ELF-1 (cell line): ENCODE measurements at regions not wholly inside any gene's neighbourhood (a gene's known extent, or its start where the extent isn't known, plus 50 kb on each side); places are given as distances from the start of the nearest gene placed in this dataset.
"Not testable (repeated sequence)": the region's sequence is repeated elsewhere in the genome, so short reads cannot be mapped to it uniquely, and the experiment has no call there.

ENCODE experiments used
- DNase-seq: peaks from one replicate; pipeline ENCODE4 v3.0.0-alpha.2; 2016; ENCODE audit warnings: low read depth, low spot score

DNA sequence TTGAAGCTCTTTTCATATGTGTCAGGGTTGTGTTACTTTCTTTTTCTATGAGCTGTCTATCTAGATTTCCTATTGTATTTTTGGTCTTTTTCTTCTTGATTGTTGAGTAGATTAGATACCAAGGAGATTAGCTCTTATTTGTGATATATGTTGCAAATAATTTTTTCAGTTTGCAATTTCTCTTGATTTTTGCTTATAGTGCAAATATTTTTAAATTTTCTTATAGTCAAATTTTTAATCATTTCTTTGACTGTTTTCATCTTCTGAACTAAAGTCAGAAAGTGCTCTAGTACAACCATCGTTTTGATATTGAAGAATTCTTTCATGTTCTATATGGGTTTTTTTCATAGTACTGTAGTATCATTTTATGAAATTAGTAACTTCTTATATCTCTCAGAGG is 193.7 kb downstream of the OSTF1 start:
- DNase-seq = no peak

DNA sequence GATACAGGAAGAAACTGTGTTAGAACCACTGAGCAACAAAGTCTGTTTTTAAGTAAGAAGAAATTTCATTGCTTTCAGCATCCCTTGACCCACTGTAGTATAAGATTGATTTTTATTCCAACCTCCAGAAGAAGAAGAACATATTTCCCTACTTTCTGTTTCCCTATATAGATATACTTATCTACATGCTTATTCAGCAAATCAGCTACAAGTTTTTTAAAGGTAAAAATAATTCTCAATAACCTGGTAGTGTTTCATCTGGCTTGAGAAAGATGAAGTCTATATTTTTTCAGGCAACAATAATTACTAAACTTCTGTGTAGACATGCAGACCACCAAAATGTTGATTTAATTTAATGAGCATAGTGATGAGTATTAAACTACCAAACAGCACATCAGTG is 201.0 kb downstream of the OSTF1 start:
- DNase-seq = no peak

DNA sequence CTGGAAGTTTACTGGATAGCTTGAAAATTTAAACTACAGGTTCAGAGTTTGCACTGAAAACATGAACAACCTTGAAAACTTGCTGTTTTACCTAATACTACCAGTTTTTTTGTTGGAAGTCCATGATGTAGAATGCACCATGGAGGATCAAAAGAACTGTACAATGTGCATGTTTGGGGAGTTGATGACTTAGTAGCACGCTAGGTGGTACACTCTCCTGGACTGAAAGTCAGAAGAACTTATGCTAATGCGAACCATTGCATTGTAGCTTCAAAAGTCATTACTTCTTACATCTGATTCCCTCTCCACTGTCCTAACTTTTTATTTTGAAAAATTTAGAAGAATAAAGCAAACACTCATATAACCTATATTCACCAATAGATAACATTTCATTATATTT is 211.0 kb downstream of the OSTF1 start:
- no peak for DNase-seq

DNA sequence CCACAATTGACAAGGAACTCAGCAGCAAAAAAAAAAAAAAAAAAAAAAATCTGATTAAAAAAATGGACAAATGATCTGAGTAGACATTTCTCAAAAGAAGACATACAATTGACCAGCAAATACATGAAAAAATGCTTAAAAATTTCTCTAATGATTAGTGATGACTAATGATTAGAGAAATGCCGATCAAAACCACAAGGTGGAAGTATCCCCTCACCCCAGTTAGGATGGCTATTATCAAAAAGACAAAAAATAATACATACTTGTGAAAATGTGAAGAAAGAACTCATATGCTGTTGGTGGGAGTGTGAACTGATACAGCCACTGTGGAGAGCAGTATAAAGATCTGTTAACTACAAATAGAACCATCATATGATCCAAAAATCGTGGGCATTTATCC is 245.3 kb downstream of the OSTF1 start:
- no peak for DNase-seq

DNA sequence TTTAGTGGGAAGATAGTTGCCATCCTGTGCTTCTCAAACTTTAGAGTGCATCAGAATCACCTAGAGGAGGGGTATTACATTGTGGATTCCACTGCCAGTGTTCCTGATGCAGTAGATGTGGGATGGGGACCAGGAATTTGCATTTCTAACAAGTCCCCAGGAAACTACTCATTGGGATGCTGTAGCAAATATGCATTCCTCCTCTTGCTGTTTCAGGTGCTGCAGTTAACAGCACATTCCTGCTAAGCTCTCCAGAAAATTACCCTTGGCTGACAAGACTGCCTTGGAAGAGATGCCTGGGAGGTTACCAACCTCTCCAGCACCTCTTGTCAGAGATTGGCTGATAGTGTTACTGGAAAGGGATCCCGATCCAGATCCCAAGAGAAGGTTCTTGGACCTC is 270.5 kb downstream of the OSTF1 start:
- DNase-seq = peak; percentile 18

DNA sequence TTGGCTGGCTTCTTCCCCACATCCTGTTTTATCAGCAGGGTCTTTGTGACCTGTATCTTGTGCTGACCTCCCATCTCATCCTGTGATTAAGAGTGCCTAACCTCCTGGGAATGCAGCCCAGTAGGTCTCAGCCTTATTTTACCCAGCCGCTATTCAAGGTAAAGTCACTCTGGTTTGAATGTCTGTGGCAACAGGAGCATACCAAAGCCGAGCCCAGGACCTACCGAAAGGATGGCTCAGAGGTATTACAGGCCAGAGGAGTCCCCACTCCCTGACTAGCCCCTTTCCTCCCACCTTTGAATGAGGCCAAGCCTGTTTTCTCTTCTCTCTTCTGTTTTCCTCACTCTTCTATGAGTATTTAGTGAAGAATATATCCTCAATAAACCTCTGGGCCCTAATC is 271.3 kb downstream of the OSTF1 start:
- DNase-seq = peak; percentile 9

DNA sequence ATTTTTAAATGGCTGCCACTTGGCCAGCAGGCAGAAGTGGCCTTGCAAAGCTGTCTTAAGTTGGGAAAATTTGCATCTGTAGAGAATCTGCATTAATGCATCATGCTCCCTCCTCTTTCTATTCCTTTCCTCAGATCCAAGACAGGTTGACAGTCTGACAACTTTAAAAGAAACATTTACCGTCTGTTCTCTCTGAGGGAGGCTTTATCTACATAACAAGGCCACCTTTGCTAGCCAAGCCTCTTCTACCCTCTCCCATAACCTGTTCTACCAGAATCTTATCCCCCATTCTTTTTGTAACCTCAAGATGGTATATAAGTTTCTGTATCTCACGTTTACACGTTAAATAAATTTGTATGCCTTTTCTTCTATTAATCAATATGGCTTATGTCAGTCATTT is 271.9 kb downstream of the OSTF1 start:
- DNase-seq = peak; percentile 12

DNA sequence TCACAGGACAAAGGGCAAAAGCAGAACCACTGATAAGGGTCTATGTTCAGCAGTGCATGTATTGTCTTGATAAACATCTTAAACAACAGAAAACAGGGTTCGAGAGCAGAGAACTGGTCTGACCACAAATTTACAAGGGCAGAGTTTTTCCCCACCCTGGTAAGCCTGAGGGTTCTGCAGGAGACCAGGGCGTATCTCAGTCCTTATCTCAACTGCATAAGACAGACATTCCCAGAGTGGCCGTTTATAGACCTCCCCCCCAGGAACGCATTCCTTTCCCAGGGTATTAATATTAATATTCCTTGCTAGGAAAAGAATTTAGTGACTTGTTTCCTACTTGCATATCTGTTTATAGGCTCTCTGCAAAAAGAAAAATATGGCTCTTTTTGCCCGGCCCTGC is 274.1 kb downstream of the OSTF1 start:
- not testable (repeated sequence) for DNase-seq

DNA sequence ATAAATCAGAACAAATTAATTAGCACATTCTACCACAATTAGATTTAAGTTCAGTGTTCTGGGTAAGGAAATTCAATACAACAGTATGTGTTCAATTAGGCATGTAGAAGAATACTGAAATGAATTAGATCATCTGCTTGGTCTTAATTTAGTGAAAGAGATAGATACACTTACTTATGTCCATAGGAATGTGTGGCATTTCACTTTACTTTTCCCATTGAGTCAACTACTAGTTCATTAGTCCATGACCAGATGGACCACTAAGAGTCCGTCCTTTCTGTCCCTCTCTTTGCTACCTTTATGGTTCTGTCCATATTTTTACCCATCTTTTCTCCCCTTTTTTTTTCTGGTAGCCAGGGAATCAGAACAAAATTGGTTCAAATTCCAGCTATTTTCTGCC is 276.9 kb downstream of the OSTF1 start:
- DNase-seq = no peak

DNA sequence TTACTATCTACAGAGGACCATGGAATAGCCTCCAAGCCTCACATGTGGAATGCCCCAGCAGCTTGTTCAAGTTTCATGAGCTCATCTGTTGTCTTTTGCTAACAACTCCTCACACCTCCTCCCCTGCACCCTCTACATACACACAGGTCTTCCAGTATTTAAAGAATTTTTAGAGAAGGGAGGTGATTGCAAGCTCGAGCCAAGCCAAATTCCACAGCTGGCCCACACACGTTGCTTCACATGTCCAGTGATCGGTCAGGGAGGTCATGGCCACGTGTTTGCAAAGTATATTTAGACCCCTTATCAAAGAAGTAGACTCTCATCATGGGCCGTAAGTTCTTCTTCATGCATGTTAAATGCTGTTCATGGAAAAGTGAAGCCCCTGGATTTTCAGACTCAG is 281.7 kb downstream of the OSTF1 start:
- no peak for DNase-seq

DNA sequence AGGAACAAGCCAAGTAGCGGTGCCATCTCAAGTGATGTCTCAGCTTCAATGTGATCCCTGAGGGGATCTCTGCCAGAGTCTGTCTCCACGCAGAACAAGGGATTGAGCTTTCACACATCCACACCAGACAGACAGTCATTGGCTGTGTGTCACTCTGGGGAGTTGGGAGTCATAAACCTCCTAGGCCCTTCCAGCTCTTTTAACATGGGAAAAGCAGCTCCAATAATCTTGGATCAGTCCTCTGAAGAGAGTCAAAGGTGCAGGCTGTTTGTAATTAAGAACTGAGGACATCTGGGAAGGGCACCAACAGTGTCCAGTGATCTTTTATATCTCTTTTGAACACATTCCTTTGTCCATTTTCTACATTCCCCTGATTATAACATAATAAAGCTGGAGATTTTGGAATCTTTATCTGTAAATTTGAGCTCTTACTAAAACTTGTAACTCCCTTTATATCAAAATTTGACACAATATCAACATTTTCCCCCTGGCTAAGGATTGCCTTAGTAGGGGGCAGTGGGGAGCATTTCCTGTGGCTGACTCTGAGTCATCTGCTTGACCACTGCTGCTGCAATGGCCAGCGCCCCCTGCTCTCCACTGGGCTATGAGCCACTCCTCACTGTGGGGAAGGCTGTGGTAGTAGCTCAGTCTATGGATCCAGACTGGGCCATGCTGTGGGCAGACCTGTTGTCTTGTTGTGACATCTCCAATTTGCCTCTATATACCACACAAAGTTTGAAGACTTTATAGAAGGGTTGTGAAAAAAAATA is 284.4 kb downstream of the OSTF1 start:
- DNase-seq = no peak

DNA sequence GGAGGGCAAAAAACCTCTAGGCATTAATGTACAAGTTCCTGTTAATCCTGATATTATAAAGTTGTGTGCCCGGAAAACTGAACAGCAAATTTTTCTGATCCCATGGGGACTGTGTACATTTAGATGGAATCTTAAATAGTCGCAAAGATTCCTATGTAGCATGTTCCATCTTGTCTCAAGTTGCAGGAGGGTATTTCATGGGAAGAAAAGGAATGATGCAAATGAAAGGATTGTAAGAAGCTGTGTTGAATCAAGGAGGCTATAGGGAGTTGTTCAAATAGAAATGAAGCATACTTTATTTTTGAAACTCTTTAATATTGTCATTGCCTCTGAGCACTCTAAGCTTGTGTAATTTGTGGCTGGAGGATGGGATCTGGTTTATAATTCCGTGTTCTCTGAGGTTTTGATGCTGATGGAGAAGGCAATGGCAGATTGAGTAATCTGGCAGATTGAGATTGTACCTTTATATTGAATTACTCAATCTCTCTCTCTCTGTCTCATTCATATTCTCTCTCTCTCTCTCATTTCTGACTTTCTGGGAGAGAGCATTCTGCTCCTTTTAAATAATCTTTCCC is 288.5 kb downstream of the OSTF1 start:
- no peak for DNase-seq

DNA sequence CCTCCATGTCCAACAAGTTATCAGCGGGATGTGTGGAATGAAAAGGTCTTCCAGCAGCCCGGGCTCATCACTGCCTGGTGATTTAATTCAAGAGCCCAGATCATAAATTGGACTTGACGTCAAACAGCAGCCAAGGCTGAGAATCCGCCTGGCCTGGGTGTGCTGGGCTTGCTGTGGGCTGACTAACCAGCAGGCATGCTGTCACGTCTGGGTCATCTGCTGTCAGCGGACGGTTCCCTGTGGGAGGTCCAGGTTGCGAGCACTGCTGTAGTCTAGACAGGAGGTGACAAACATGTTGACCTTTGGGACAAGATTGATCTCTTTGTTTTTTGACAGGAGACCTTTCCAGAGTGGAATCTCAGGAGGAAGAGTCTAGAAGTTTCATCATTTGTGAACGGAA is 289.7 kb downstream of the OSTF1 start:
- peak; percentile 12 for DNase-seq

DNA sequence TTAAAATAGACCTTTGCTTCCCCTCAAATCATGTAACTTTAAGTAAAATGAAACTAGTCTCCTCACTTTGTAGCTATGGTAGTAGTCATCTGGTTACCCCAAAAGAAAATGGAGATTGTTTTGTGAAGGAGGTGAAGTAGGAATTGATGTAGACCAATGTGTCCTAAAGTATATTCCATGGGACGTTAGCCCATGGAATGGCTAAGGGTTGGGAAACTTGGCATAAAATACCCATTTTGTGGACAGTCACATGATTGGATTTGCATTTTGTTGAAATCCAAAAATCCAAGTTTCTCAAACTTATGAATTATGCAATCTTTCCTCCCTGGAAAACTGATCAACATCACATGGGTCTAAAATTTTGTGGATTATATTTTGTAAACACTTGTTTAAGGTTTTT is 290.6 kb downstream of the OSTF1 start:
- DNase-seq = no peak

DNA sequence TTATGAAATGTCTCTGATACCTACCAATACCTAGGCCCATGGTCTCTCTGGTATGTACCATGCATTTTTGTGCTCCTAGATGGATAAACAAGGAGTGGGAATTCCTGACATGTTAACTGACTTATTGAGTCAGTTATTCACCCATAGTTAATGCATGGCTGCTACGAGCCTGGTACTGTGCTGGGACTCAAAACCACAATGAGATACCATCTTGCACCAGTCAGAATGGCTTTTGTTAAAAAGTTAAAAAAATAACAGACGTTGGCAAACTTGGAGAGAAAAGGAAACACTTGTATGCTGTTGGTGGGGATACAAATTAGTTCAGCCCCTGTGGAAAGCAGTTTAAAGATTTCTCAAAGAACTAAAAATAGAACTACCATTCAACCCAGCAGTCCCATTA is 293.8 kb downstream of the OSTF1 start:
- DNase-seq = no peak

DNA sequence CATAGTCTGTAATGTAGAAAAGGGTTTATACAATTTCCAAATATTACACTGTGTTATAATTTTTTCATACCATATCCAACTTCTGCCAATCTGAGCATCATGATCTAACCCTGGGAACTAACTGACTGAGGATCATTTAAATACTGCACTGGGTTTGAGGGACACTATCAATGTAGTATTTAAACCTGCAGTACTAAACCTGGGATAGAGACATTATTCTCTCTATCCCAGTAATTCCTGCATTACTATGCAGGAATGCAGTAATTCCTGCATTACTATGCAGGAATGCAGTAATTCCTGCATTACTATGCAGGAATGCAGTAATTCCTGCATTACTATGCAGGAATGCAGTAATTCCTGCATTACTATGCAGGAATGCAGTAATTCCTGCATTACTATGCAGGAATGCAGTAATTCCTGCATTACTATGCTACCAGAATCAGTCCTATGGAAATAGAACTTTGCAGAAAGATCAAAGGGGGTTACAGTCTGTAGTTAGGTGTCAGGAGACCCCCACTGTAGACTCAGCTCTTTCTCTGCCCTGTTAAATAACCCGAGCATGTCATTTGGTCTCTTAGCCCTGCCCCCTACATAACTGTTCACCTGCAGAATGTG is 295.2 kb downstream of the OSTF1 start:
- DNase-seq = not testable (repeated sequence)

DNA sequence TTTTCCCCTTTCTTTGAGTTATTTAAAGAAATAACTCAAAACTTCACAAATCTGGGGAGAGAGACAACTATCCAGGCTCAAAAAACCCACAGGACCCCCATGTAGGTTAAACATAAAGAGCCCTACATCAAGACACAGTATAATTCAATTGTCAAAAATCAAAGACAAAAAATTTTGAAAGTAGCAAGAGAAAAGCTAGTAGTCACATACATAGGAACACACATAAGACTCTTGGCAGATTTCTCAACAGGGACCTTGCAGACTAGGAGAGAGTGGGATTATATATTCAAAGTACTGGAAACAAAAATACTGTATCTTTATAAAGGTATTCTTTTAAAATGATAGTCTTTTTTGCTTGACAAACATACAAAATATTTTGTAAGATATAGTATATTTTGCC is 296.9 kb downstream of the OSTF1 start:
- DNase-seq = no peak

DNA sequence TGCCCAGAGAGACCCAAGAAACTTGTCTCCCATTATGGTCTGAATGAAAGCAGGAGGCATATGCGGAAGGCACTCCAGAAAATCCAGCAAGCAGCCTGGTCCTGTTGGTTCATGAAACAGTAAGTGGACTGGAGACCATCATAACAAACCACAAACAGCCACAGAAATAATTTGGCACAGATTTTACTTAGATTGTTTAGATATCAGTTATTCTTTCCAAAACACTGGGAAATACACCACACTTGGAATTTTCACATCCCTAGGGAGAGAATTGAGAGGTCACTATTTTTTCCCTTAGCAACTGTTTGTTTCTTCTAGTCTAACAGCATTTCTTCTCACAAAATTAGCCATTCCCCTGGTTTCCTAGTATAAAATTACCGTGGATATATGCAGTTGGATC is 300.8 kb downstream of the OSTF1 start:
- DNase-seq = no peak

DNA sequence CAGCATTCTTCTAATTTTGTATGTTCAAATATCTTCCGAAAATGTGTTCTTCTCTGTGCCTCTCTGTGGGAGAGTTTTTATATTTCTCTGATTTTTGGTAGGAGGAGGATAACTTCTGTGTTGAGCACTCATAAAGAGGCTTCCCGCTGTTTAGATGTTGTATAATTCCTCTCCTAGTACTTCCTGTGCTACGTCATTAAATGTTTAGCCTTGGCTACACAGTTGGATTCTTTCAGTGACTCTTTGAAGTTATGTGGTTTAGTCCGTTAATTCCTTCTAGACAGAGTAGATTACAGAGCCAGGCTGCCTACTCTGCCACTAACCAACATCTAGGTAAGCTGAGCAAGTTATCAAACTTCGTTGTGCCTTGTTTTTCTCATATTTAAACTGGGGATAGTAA is 302.6 kb downstream of the OSTF1 start:
- DNase-seq = no peak

DNA sequence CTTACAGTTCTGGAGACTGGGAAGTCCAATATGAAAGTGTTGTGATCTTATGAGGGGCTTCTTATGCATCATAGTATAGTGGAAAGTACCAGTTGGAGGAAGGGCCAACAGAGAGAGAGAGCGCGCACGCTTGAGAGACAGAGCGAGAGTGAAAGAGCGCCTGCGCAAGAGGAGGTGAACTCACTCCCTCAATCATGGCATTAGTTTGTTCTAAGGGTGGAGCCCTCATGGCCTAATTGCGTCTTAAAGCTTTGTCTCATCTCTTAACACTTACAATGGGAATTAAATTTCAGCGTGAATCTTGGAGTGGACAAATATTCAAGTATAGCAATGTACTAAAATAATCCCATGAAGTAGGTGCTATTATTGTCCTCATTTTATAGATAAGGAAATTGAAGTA is 303.2 kb downstream of the OSTF1 start:
- no peak for DNase-seq

DNA sequence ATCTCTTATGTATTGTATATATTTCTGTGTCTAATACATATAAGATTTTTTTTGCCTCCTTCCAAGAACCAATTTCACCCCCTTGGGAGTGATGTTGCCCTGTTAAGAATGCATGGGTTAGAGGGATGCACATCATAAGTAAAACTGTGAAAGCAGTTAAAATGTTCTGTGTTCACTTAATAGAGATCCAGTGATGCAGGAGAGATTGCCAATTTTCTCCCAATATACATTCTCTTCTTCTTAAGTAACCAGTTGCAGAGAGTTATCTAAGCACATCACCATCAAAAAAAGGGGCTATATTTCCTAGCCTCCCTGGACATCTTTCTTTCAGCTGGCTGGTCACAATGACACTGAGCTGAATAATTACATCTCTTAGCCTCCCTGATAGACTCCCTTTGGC is 307.0 kb downstream of the OSTF1 start:
- DNase-seq = no peak

DNA sequence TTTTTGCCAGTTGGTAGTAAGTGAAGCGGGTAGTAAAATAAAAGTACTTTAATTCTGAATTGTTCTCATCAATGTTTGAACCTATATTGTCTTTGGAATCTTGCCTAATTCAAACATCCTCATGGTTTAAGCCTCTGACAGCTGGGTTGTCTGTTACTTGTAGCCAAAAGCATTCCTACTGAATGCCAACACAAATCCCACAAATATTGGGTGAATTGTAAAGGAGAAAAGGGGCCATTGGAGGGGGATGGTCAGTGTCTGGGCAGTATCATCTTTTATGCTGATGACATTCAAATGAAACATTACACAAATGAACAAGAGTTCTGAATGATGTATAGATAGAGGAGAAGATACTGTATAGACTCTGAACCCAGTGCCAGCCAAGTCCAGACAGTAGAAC is 309.5 kb downstream of the OSTF1 start:
- no peak for DNase-seq

DNA sequence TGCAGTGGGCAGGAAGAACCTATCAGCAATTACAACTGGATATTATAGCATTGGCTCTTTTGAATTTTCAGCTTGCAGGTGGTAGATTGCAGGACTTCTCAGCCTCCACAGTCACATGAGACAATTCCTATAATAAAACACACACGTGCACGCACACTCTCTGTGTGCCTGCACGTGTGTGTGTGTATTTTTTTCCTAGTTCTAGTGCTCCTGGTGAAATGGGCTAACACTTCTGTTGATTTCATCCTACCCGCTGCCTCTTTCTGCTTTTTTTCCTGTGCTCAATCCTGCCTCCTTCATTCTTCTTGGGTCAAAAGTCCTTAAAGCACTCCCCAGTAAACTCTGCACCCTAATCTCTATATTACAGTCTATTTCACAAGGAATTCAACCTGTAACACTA is 320.1 kb downstream of the OSTF1 start:
- DNase-seq = no peak
